Lung (tissue), 11 donors: ENCODE measurements at regions not wholly inside any gene's neighbourhood (a gene's known extent, or its start where the extent isn't known, plus 50 kb on each side); places are given as distances from the start of the nearest gene placed in this dataset.

Experiments
- ATAC-seq: fragments of 200-7000 bp; cut with Tn5 transposase; one replicate; pipeline ENCODE4 v1.9.1; 2020; ENCODE audit warnings: moderate number of reproducible peaks; ENCODE audit not compliant: insufficient read depth, low FRiP score
- DNase-seq, 3 donors: peaks; one replicate each; pipeline ENCODE4 v3.0.0-alpha.2; 2013 to 2017
- H3K27ac ChIP-seq, 2 donors: one replicate each; pipeline ENCODE4 v1.5.1; 2013; ENCODE audit warnings: mild to moderate bottlenecking in 2 of 2, moderate library complexity in 2 of 2, control low read depth in 1 of 2, inconsistent platforms in 1 of 2, low read depth in 1 of 2, low read length in 1 of 2
- H3K27me3 ChIP-seq, 3 donors: one replicate each; pipeline ENCODE4 v1.5.1; 2013; ENCODE audit warnings: low read length in 2 of 3; ENCODE audit not compliant: control insufficient read depth in 3 of 3, insufficient read depth in 3 of 3
- H3K36me3 ChIP-seq, 4 donors: one replicate each; pipeline ENCODE4 v1.5.1; 2013; ENCODE audit warnings: low read length in 4 of 4, mild to moderate bottlenecking in 1 of 4, moderate library complexity in 1 of 4; ENCODE audit not compliant: control insufficient read depth in 4 of 4, insufficient read depth in 4 of 4
- H3K4me1 ChIP-seq, 5 donors: one replicate each; pipeline ENCODE4 v1.5.1; 2013; ENCODE audit warnings: low read length in 5 of 5, mild to moderate bottlenecking in 2 of 5, moderate library complexity in 1 of 5; ENCODE audit not compliant: control insufficient read depth in 5 of 5, insufficient read depth in 5 of 5
- H3K4me3 ChIP-seq: one replicate; pipeline ENCODE4 v1.5.1; 2013; ENCODE audit warnings: mild to moderate bottlenecking, control low read depth, moderate library complexity
- H3K9ac ChIP-seq, 2 donors: one replicate each; pipeline ENCODE4 v1.5.1; 2013; ENCODE audit warnings: low read length in 2 of 2, control low read depth in 1 of 2; ENCODE audit not compliant: insufficient read depth in 1 of 2
- H3K9me3 ChIP-seq, 4 donors: one replicate each; pipeline ENCODE4 v1.5.1; 2013; ENCODE audit warnings: low read length in 3 of 4, mild to moderate bottlenecking in 1 of 4, moderate library complexity in 1 of 4; ENCODE audit not compliant: control insufficient read depth in 4 of 4, insufficient read depth in 3 of 4
- WGBS, 2 donors: extraction: QIAGEN DNeasy Blood & Tissue Kit; methylation state at CpG; one replicate each; pipeline ENCODE4 v1.1.7; 2013; 5-methylcytosine and 5-hydroxymethylcytosine counted together
- TF ChIP-seq, protein P1 (sequence below): IDR thresholded peaks from 2 replicates; pipeline ENCODE4 v1.5.1; 2012; ENCODE audit warnings: mild to moderate bottlenecking; ENCODE audit errors: control extremely low read depth, extremely low read depth
- donor health status: control.
- donor health status: control.
- donor health status: Bipolar disorder and iron deficiency.
- donor health status: healthy.
- donor health status: DM: yes; HTN: yes; CAD: no.

GRCh38 chr6:78062993-78063392 lies 410.2 kb downstream of the MEI4 start:
- Histone ChIP-seq H3K4me1 (no peaks in the 10 kb centered on the region), H3K9ac (no peak overlapping the region), H3K9me3 (no peaks in the 10 kb centered on the region), H3K27me3 (no peaks in the 10 kb centered on the region), H3K36me3 (no peaks in the 10 kb centered on the region), H3K27ac (no peak overlapping the region), H3K4me3 (no peak overlapping the region)
- no peak for DNase-seq
- no peak for ATAC-seq
- 88 to 90% methylated on average over 4 of the region's 4 CpGs for WGBS, 2 donors
- TF ChIP-seq, protein P1, sequence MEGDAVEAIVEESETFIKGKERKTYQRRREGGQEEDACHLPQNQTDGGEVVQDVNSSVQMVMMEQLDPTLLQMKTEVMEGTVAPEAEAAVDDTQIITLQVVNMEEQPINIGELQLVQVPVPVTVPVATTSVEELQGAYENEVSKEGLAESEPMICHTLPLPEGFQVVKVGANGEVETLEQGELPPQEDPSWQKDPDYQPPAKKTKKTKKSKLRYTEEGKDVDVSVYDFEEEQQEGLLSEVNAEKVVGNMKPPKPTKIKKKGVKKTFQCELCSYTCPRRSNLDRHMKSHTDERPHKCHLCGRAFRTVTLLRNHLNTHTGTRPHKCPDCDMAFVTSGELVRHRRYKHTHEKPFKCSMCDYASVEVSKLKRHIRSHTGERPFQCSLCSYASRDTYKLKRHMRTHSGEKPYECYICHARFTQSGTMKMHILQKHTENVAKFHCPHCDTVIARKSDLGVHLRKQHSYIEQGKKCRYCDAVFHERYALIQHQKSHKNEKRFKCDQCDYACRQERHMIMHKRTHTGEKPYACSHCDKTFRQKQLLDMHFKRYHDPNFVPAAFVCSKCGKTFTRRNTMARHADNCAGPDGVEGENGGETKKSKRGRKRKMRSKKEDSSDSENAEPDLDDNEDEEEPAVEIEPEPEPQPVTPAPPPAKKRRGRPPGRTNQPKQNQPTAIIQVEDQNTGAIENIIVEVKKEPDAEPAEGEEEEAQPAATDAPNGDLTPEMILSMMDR = no peak

GRCh38 chr6:78076371-78076770 lies 423.5 kb downstream of the MEI4 start:
- Histone ChIP-seq H3K4me1 (no peaks in the 10 kb centered on the region), H3K4me3 (no peak overlapping the region), H3K27ac (no peak overlapping the region), H3K9me3 (no peaks in the 10 kb centered on the region), H3K9ac (no peak overlapping the region), H3K36me3 (no peaks in the 10 kb centered on the region), H3K27me3 (no peaks in the 10 kb centered on the region)
- 83 to 86% methylated on average over 5 of the region's 5 CpGs for WGBS, 2 donors
- DNase-seq = no peak
- no peak for ATAC-seq
- TF ChIP-seq, protein P1 = no peak

GRCh38 chr6:78089531-78089930 lies 436.7 kb downstream of the MEI4 start:
- Histone ChIP-seq H3K4me1 (no peaks in the 10 kb centered on the region), H3K9ac (no peak overlapping the region), H3K36me3 (no peaks in the 10 kb centered on the region), H3K9me3 (no peaks in the 10 kb centered on the region), H3K27ac (no peak overlapping the region), H3K27me3 (no peaks in the 10 kb centered on the region), H3K4me3 (no peak overlapping the region)
- TF ChIP-seq, protein P1 = no peak
- ATAC-seq = no peak
- DNase-seq = peak in 1 of 3 donors; percentile 0
- WGBS, 2 donors = 64 to 67% methylated on average over 2 of the region's 2 CpGs

- WGBS, 2 donors = 16 to 24% methylated on average over 1 of the region's 1 CpG
- TF ChIP-seq, protein P1 = no peak
- no peak overlapping the region for H3K27ac ChIP-seq
- H3K36me3 ChIP-seq = no peaks in the 10 kb centered on the region
- H3K9ac ChIP-seq = no peak overlapping the region
- H3K4me3 ChIP-seq = no peak overlapping the region
- H3K27me3 ChIP-seq = no peaks in the 10 kb centered on the region
- ATAC-seq = no peak
- DNase-seq = no peak
- H3K4me1 ChIP-seq = no peaks in the 10 kb centered on the region
- no peaks in the 10 kb centered on the region for H3K9me3 ChIP-seq
Measured at GRCh38 chr6:78093906-78094305, 441.1 kb downstream of the MEI4 start.
